Neuronal stem cell (in vitro differentiated cells): ENCODE measurements at regions not wholly inside any gene's neighbourhood (a gene's known extent, or its start where the extent isn't known, plus 50 kb on each side); places are given as distances from the start of the nearest gene placed in this dataset.

ENCODE experiments used
- DNase-seq: peaks from one replicate; pipeline ENCODE4 v3.0.0-alpha.2; 2013; ENCODE audit warnings: low spot score
- H2AFZ ChIP-seq: one replicate; pipeline ENCODE4 v1.6.1; 2013; ENCODE audit warnings: mild to moderate bottlenecking, low read length, inconsistent platforms
- H2AK5ac ChIP-seq: 2 replicates; pipeline ENCODE4 v1.6.1; 2013; ENCODE audit warnings: low read depth, mild to moderate bottlenecking, inconsistent platforms, low read length, moderate library complexity, mixed read lengths
- H2BK120ac ChIP-seq: 2 replicates; pipeline ENCODE4 v1.6.1; 2013; ENCODE audit warnings: low read depth, mild to moderate bottlenecking, inconsistent platforms, low read length, moderate library complexity, mixed read lengths
- H2BK12ac ChIP-seq: one replicate; pipeline ENCODE4 v1.6.1; 2013; ENCODE audit warnings: low read length, inconsistent platforms
- H2BK15ac ChIP-seq: 2 replicates; pipeline ENCODE4 v1.6.1; 2013; ENCODE audit warnings: mild to moderate bottlenecking, low read length, inconsistent platforms, mixed read lengths
- H2BK5ac ChIP-seq: one replicate; pipeline ENCODE4 v1.6.1; 2013; ENCODE audit warnings: inconsistent platforms, mild to moderate bottlenecking, low read length, moderate library complexity
- H3K14ac ChIP-seq: one replicate; pipeline ENCODE4 v1.6.1; 2013; ENCODE audit warnings: low read length, inconsistent platforms
- H3K18ac ChIP-seq: 2 replicates; pipeline ENCODE4 v1.6.1; 2013; ENCODE audit warnings: low read length, inconsistent platforms
- H3K23ac ChIP-seq: 2 replicates; pipeline ENCODE4 v1.6.1; 2013; ENCODE audit warnings: low read depth, mild to moderate bottlenecking, mixed read lengths, low read length, inconsistent platforms; ENCODE audit not compliant: poor library complexity
- H3K27ac ChIP-seq: replicated peaks from 3 replicates; pipeline ENCODE4 v1.5.1; 2013; ENCODE audit warnings: low read length, inconsistent platforms
- H3K27me3 ChIP-seq, 3 experiments: 2 replicates each; pipeline ENCODE4 v1.6.1; 2013; ENCODE audit warnings: low read length in 3 of 3, mild to moderate bottlenecking in 2 of 3, inconsistent platforms in 1 of 3, low read depth in 1 of 3, mixed read lengths in 1 of 3, moderate library complexity in 1 of 3; ENCODE audit not compliant: control insufficient read depth in 3 of 3, insufficient read depth in 3 of 3
- H3K36me3 ChIP-seq, 2 donors: replicated peaks in 1 of 2; 2 replicates each; pipeline ENCODE4 v1.6.1; 2013; ENCODE audit warnings: low read length in 2 of 2; ENCODE audit not compliant: control insufficient read depth in 2 of 2, insufficient read depth in 2 of 2
- H3K4ac ChIP-seq: 2 replicates; pipeline ENCODE4 v1.6.1; 2013; ENCODE audit warnings: inconsistent platforms, mild to moderate bottlenecking, low read length, moderate library complexity
- H3K4me1 ChIP-seq, 2 donors: 1 replicate in 1 of 2; 2 replicates in 1 of 2; pipeline ENCODE4 v1.6.1; 2013; ENCODE audit warnings: low read length in 2 of 2, low read depth in 1 of 2; ENCODE audit not compliant: control insufficient read depth in 2 of 2, insufficient read depth in 1 of 2
- H3K4me2 ChIP-seq: one replicate; pipeline ENCODE4 v1.6.1; 2013; ENCODE audit warnings: mild to moderate bottlenecking, low read length, inconsistent platforms; ENCODE audit not compliant: insufficient read depth, poor library complexity, severe bottlenecking
- H3K4me3 ChIP-seq, 2 donors: 2 replicates each; pipeline ENCODE4 v1.5.1; 2013; ENCODE audit warnings: low read length in 2 of 2, mild to moderate bottlenecking in 2 of 2, inconsistent platforms in 1 of 2, moderate library complexity in 1 of 2
- H3K79me1 ChIP-seq: one replicate; pipeline ENCODE4 v1.6.1; 2013; ENCODE audit warnings: low read depth, mild to moderate bottlenecking, inconsistent platforms, low read length, moderate library complexity
- H3K9ac ChIP-seq: one replicate; pipeline ENCODE4 v1.6.1; 2013; ENCODE audit warnings: mild to moderate bottlenecking, low read depth, low read length, inconsistent platforms; ENCODE audit not compliant: poor library complexity
- H3K9me3 ChIP-seq, 2 donors: replicated peaks in 1 of 2; 2 replicates each; pipeline versions ENCODE3 to v1.6.1; 2013; ENCODE audit warnings: low read length in 2 of 2, mild to moderate bottlenecking in 2 of 2, inconsistent platforms in 1 of 2, low read depth in 1 of 2, mixed read lengths in 1 of 2, moderate library complexity in 1 of 2; ENCODE audit not compliant: control insufficient read depth in 2 of 2, insufficient read depth in 1 of 2
- H4K8ac ChIP-seq: one replicate; pipeline ENCODE4 v1.6.1; 2013; ENCODE audit warnings: low read depth, mild to moderate bottlenecking, inconsistent platforms, low read length, moderate library complexity
- H4K91ac ChIP-seq: one replicate; pipeline ENCODE4 v1.6.1; 2013; ENCODE audit warnings: low read length, low read depth, mild to moderate bottlenecking, inconsistent platforms; ENCODE audit not compliant: poor library complexity
- WGBS, 2 donors: extraction: QIAGEN DNeasy Blood & Tissue Kit; methylation state at CpG; one replicate each; pipeline ENCODE4 v1.1.7; 2013; ENCODE audit warnings: missing lambda C conversion rate in 2 of 2, mixed read lengths in 1 of 2; ENCODE audit not compliant: insufficient read length in 2 of 2, insufficient replicate concordance in 1 of 2; ENCODE audit errors: extremely low coverage in 2 of 2; 5-methylcytosine and 5-hydroxymethylcytosine counted together

GRCh38 chr11:105491394-105491793, 118.5 kb upstream of the GRIA4 start:
- no peak overlapping the region for H3K18ac ChIP-seq
- no peak overlapping the region for H2AFZ ChIP-seq
- no peak overlapping the region for H2BK12ac ChIP-seq
- no peak overlapping the region for H2AK5ac ChIP-seq
- H2BK120ac ChIP-seq: no peak overlapping the region
- H4K91ac ChIP-seq: no peak overlapping the region
- no peak overlapping the region for H3K23ac ChIP-seq
- H3K4me2 ChIP-seq: no peak overlapping the region
- H3K4me1 ChIP-seq: no peaks in the 10 kb centered on the region
- H3K9me3 ChIP-seq: no peaks in the 10 kb centered on the region
- H4K8ac ChIP-seq: no peak overlapping the region
- no peak for DNase-seq
- H3K36me3 ChIP-seq: no peaks in the 10 kb centered on the region
- WGBS, 2 donors: no CpG with 5 or more reads among the region's 1 CpG
- H3K79me1 ChIP-seq: no peaks in the 10 kb centered on the region
- no peak overlapping the region for H3K4me3 ChIP-seq
- no peak overlapping the region for H3K27ac ChIP-seq
- H3K9ac ChIP-seq: no peak overlapping the region
- no peaks in the 10 kb centered on the region for H3K27me3 ChIP-seq
- H3K14ac ChIP-seq: no peak overlapping the region
- H2BK15ac ChIP-seq: no peak overlapping the region
- H3K4ac ChIP-seq: no peak overlapping the region
- H2BK5ac ChIP-seq: no peak overlapping the region

DNA sequence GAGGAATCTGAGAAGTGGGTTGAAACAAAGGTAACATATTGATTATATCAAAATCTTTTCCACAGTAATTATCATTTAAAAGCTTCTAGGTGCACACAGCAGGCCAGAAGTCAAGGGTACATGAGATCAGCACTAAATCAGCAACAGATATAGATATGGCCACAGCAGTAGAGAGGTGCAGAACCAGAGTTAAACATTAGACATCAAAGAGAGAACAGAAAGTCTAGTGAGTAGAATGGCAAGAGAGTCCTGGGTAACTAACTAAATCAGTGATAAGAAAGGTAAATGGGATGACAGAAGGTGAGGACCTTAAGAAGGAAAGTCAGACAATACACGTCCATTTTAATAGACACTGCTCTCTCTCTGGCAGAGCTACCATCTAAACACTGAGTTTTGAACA, 119.5 kb upstream of the GRIA4 start:
- no peak overlapping the region for H3K4me3 ChIP-seq
- H3K23ac ChIP-seq: no peak overlapping the region
- no peaks in the 10 kb centered on the region for H3K4me1 ChIP-seq
- H3K9ac ChIP-seq: no peak overlapping the region
- H3K79me1 ChIP-seq: no peaks in the 10 kb centered on the region
- H2BK120ac ChIP-seq: no peak overlapping the region
- H2BK15ac ChIP-seq: no peak overlapping the region
- no peak overlapping the region for H2AK5ac ChIP-seq
- H3K36me3 ChIP-seq: no peaks in the 10 kb centered on the region
- H2AFZ ChIP-seq: no peak overlapping the region
- H3K4me2 ChIP-seq: no peak overlapping the region
- DNase-seq: no peak
- no peak overlapping the region for H3K18ac ChIP-seq
- H2BK12ac ChIP-seq: no peak overlapping the region
- H3K27me3 ChIP-seq: no peaks in the 10 kb centered on the region
- H3K4ac ChIP-seq: no peak overlapping the region
- no peak overlapping the region for H4K91ac ChIP-seq
- no peak overlapping the region for H2BK5ac ChIP-seq
- no peak overlapping the region for H4K8ac ChIP-seq
- H3K9me3 ChIP-seq: no peaks in the 10 kb centered on the region
- no CpG with 5 or more reads among the region's 1 CpG for WGBS, 2 donors
- no peak overlapping the region for H3K14ac ChIP-seq
- no peak overlapping the region for H3K27ac ChIP-seq

GRCh38 chr11:105489446-105489845, 120.4 kb upstream of the GRIA4 start:
- Histone ChIP-seq H3K79me1 (no peaks in the 10 kb centered on the region), H3K4me3 (no peak overlapping the region), H3K23ac (no peak overlapping the region), H3K4ac (no peak overlapping the region), H2AFZ (no peak overlapping the region), H4K91ac (no peak overlapping the region), H2BK12ac (no peak overlapping the region), H3K9ac (no peak overlapping the region), H4K8ac (no peak overlapping the region), H3K14ac (no peak overlapping the region), H3K4me2 (no peak overlapping the region), H2BK120ac (no peak overlapping the region), H2AK5ac (no peak overlapping the region), H3K36me3 (no peaks in the 10 kb centered on the region), H3K9me3 (no peaks in the 10 kb centered on the region), H3K27ac (no peak overlapping the region), H2BK15ac (no peak overlapping the region), H3K4me1 (no peaks in the 10 kb centered on the region), H3K27me3 (no peaks in the 10 kb centered on the region), H3K18ac (no peak overlapping the region), H2BK5ac (no peak overlapping the region)
- peak; percentile 56 for DNase-seq
- WGBS, 2 donors: no CpG with 5 or more reads among the region's 4 CpGs

GRCh38 chr11:105486929-105487328, 122.9 kb upstream of the GRIA4 start:
- Histone ChIP-seq H3K9ac (no peak overlapping the region), H3K36me3 (no peaks in the 10 kb centered on the region), H3K79me1 (no peaks in the 10 kb centered on the region), H2BK120ac (no peak overlapping the region), H2AK5ac (no peak overlapping the region), H3K4me1 (no peaks in the 10 kb centered on the region), H4K91ac (no peak overlapping the region), H4K8ac (no peak overlapping the region), H3K4ac (no peak overlapping the region), H3K27me3 (no peaks in the 10 kb centered on the region), H3K4me3 (no peak overlapping the region), H3K27ac (no peak overlapping the region), H3K9me3 (no peaks in the 10 kb centered on the region), H3K4me2 (no peak overlapping the region), H2AFZ (no peak overlapping the region), H3K23ac (no peak overlapping the region), H2BK12ac (no peak overlapping the region), H2BK15ac (no peak overlapping the region), H3K14ac (no peak overlapping the region), H3K18ac (no peak overlapping the region), H2BK5ac (no peak overlapping the region)
- no peak for DNase-seq
- no CpG with 5 or more reads among the region's 11 CpGs for WGBS, 2 donors
